Small intestine (tissue), 7 donors: ENCODE measurements at regions not wholly inside any gene's neighbourhood (a gene's known extent, or its start where the extent isn't known, plus 50 kb on each side); places are given as distances from the start of the nearest gene placed in this dataset.

Experiments
- DNase-seq, 2 donors: peaks; one replicate each; pipeline versions ENCODE4 v3.0.0 to v3.0.0-alpha.2; 2013
- FAIRE-seq: peaks from 2 replicates; lab custom pipeline; 2012; peaks lifted over from hg19 to GRCh38; lab: Jason Lieb, UNC
- H3K27ac ChIP-seq, 3 donors: one replicate each; pipeline ENCODE4 v1.5.1; 2013; ENCODE audit warnings: low read length in 2 of 3, mild to moderate bottlenecking in 2 of 3, control low read depth in 1 of 3, inconsistent platforms in 1 of 3, low read depth in 1 of 3, moderate library complexity in 1 of 3
- H3K27me3 ChIP-seq, 3 donors: one replicate each; pipeline ENCODE4 v1.6.1; 2013; ENCODE audit warnings: low read length in 3 of 3, inconsistent platforms in 1 of 3; ENCODE audit not compliant: control insufficient read depth in 3 of 3, insufficient read depth in 3 of 3
- H3K36me3 ChIP-seq, 3 donors: one replicate each; pipeline ENCODE4 v1.6.1; 2013; ENCODE audit warnings: low read length in 3 of 3, inconsistent platforms in 1 of 3, low read depth in 1 of 3, mild to moderate bottlenecking in 1 of 3, moderate library complexity in 1 of 3; ENCODE audit not compliant: control insufficient read depth in 3 of 3, insufficient read depth in 2 of 3
- H3K4me1 ChIP-seq, 3 donors: one replicate each; pipeline ENCODE4 v1.6.1; 2013; ENCODE audit warnings: low read length in 2 of 3, inconsistent platforms in 1 of 3, low read depth in 1 of 3, mild to moderate bottlenecking in 1 of 3, moderate library complexity in 1 of 3; ENCODE audit not compliant: control insufficient read depth in 3 of 3, insufficient read depth in 2 of 3
- H3K4me3 ChIP-seq, 3 donors: one replicate each; pipeline ENCODE4 v1.5.1; 2013; ENCODE audit warnings: low read length in 3 of 3, control low read depth in 1 of 3, inconsistent platforms in 1 of 3, low read depth in 1 of 3, mild to moderate bottlenecking in 1 of 3, moderate library complexity in 1 of 3
- H3K9me3 ChIP-seq, 2 donors: one replicate each; pipeline ENCODE4 v1.6.1; 2013; ENCODE audit warnings: low read depth in 1 of 2, low read length in 1 of 2; ENCODE audit not compliant: control insufficient read depth in 2 of 2, insufficient read depth in 1 of 2
- WGBS, 3 donors: extraction: QIAGEN DNeasy Blood & Tissue Kit; methylation state at CpG; one replicate each; pipeline ENCODE4 v1.1.7; 2013; 5-methylcytosine and 5-hydroxymethylcytosine counted together
- donor health status: healthy with polysubstance abuse.
- donor health status: control.
- donor health status: control.
- donor health status: Bipolar disorder and iron deficiency.
- donor health status: healthy.

DNA sequence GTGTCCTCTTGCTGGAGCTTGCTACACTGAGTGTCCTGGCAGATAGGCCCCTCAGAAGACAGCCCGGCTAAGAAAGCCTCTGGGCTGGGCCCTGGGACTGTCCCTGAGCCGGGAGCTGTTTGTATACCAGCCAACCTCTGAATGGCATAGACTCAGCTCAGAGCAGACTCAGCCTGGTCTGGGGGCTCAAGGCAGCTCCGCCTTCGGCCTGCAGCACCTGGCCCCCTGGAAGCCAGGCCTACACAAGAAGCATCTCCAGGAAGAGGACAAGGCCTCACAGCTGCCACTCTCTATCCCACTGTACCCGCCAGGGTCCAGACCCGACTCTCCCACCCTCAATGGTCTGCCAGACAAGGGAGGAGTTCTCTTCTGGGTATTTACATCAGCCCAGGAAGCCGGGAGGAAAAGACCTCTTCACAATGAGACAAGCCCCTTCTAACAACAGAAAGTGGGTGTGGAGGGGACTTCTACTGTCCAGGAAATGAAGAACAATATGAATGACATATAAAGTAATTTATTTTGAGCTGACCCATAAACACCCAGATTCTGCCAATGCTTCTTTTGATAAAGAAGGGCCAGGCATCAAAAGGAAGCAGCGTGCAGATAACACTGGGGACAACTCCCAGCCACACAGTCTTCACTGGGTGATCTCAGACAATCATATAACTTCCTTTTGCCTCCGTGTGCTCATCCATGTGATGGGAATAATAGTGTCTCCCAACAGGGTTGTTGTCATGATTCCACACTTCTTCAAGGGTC is 110.2 kb downstream of the TPRA1 start:
- FAIRE-seq = no peak
- H3K36me3 ChIP-seq = no peaks in the 10 kb centered on the region

DNA sequence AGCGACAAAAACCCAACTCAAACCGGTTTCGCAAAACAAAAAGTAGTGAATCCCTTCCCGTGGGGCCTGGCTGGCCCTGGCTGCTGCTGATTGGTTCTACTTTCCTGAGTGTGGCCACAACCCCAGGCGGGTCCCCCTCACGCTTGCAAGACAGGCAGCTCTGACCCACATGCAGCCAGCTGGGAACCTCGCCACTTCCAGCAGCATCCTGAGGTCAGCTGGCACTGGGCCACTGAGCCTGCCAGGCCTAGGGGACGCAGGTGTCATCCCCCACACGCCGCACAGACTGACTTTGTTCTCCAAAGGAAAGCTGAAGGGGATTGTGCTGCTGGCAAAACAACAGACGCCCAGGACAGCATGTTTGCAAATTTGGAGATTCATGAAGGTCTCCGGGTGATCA is 111.1 kb downstream of the TPRA1 start:
- H3K4me1 ChIP-seq = no peaks in the 10 kb centered on the region
- H3K27me3 ChIP-seq = no peaks in the 10 kb centered on the region
- no peaks in the 10 kb centered on the region for H3K9me3 ChIP-seq
- H3K36me3 ChIP-seq = no peaks in the 10 kb centered on the region
- no peak overlapping the region for H3K27ac ChIP-seq
- DNase-seq (no peak), FAIRE-seq (no peak)
- WGBS, 3 donors = 62 to 68% (median 65%) methylated on average over 12 of the region's 12 CpGs
- no peak overlapping the region for H3K4me3 ChIP-seq

More for the DNA sequence above, 110.2 kb downstream of the TPRA1 start:
- Histone ChIP-seq H3K4me1 (no peaks in the 10 kb centered on the region), H3K4me3 (no peak overlapping the region), H3K27me3 (no peaks in the 10 kb centered on the region), H3K9me3 (no peaks in the 10 kb centered on the region), H3K27ac (no peak overlapping the region)
- WGBS, 3 donors = 71 to 77% (median 72%) methylated on average over 9 of the region's 9 CpGs
- DNase-seq = no peak

DNA sequence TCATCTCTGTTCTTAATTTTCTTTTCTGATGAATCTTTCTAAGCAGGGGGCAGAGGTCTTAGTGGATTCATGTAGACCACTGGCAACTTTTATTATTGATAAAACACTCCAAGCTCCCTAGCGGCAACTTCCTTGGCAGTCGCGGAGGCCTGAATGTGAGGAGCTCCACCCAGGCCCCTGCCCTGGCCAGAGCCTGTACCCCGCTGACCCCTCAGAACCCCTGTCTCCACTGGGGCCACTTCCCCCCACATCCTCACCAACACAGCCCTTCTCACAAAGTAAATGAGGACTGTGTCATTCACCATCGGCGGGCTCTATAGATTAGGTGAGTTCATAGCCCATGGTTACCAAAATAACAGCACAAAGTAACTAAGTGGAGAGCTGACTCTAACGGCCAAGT is 111.6 kb downstream of the TPRA1 start:
- Histone ChIP-seq H3K27me3 (no peaks in the 10 kb centered on the region), H3K36me3 (no peaks in the 10 kb centered on the region), H3K9me3 (no peaks in the 10 kb centered on the region), H3K27ac (no peak overlapping the region), H3K4me1 (no peaks in the 10 kb centered on the region), H3K4me3 (no peak overlapping the region)
- DNase-seq (no peak), FAIRE-seq (no peak)
- WGBS, 3 donors = 82 to 89% (median 82%) methylated on average over 7 of the region's 7 CpGs

DNA sequence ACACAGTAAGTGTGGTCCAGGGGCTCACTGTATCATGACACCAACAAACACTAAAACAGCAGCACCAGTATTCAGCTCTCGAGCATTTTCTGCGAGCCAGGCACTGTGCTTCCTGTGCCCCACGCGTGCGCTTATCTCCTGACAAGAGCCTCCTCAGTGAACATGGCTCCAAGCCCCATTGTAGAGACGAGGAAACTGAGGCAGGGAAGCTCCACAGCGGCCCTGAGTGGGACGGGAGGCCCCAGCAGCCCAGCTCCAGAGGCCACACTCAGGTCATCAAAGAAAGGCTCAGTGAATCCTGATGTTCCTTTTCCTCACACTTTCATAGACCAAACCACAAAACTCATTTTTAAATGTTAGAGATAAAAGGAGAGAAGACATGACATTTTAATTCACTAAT is 113.1 kb downstream of the TPRA1 start:
- no peak for DNase-seq
- H3K4me1 ChIP-seq = peaks cover 0 to 6% (median 0%) of the 10 kb centered on the region in 3 donors
- H3K27ac ChIP-seq = no peak overlapping the region
- H3K9me3 ChIP-seq = no peaks in the 10 kb centered on the region
- no peak overlapping the region for H3K4me3 ChIP-seq
- no peaks in the 10 kb centered on the region for H3K36me3 ChIP-seq
- 71 to 81% (median 77%) methylated on average over 8 of the region's 8 CpGs for WGBS, 3 donors
- H3K27me3 ChIP-seq = no peaks in the 10 kb centered on the region
- FAIRE-seq = no peak

DNA sequence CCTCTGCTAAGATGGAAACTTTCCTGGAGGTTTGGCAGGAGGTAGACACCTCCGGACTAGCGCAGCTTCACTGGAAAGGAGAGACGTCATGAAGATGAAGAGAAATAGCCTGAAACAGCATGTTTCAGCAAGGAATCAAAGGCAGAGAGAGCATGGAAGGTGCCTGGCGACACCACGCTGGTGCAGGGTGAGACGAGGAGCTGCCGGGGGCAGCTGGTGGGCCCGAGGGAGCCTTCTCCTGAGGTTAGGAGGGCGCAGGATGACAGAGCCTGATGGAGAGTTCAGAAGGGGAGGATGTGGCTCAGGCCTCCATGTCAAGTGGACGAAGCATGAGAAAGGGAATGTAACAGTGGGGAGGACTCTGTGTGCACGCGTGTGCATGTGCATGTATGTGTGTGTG is 113.6 kb downstream of the TPRA1 start:
- Histone ChIP-seq H3K27ac (no peak overlapping the region), H3K9me3 (no peaks in the 10 kb centered on the region), H3K4me3 (no peak overlapping the region), H3K36me3 (no peaks in the 10 kb centered on the region), H3K27me3 (no peaks in the 10 kb centered on the region), H3K4me1 (peaks cover 0 to 6% (median 0%) of the 10 kb centered on the region in 3 donors)
- FAIRE-seq = no peak
- DNase-seq = no peak
- 78 to 81% (median 80%) methylated on average over 12 of the region's 12 CpGs for WGBS, 3 donors

DNA sequence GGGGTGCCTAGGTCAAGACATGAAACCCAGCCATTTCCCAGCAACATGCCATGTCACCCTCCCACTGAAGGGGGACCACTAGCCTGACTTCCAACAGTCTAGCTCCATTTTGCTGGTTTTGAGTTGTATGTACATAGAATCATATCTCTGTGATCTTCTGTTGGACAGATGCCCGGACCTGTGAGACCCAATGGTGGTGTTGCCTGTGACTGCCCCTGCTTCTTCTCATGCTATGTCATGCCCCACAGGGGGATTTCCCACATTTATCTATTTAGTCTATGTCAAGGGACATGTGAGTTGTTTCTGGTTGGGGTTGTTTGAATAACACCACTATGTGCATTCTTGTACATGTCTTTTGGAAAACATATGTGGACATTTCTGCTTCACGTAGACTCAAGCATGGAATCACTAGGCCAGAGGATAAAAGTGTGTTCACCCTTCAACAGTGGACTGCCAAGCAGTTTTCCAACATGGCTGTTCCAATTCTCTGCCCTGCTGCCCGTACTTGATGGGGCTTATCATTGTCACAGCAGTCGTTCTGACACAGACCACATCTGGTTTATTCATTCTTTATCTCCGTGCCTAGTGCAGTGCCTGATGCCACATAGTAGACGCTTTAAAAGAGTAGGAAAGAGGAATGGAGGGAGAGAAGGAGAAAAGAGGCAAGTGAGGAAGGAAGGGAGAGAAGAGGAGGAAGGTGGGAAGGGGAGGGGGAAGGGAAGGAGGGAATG is 114.4 kb downstream of the TPRA1 start:
- H3K4me1 ChIP-seq = peaks cover 0 to 6% (median 0%) of the 10 kb centered on the region in 3 donors
- DNase-seq (no peak), FAIRE-seq (no peak)
- WGBS, 3 donors = 79 to 84% (median 80%) methylated on average over 6 of the region's 6 CpGs
- H3K9me3 ChIP-seq = no peaks in the 10 kb centered on the region
- H3K4me3 ChIP-seq = no peak overlapping the region
- no peak overlapping the region for H3K27ac ChIP-seq
- no peaks in the 10 kb centered on the region for H3K36me3 ChIP-seq
- no peaks in the 10 kb centered on the region for H3K27me3 ChIP-seq

DNA sequence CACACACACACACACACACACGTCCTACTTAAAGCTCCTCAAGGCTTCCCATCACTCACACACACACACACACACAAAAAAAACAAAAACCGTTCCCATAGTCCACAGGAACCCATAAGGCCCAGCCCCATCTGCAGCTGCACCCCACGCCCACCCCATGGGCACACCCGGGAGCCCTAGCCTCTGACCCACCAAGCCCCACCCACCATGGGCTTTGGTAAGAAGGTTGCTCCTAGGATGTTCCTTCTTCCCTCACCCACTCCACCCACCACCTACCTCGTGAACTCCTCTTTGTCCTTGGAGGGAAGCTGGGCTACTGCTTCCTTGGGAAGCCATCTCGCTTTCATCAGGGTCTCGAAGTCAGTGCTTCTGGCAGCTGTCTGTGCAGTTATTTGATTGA is 115.1 kb downstream of the TPRA1 start:
- no peak for DNase-seq
- WGBS, 3 donors = 61 to 70% (median 65%) methylated on average over 7 of the region's 7 CpGs

DNA sequence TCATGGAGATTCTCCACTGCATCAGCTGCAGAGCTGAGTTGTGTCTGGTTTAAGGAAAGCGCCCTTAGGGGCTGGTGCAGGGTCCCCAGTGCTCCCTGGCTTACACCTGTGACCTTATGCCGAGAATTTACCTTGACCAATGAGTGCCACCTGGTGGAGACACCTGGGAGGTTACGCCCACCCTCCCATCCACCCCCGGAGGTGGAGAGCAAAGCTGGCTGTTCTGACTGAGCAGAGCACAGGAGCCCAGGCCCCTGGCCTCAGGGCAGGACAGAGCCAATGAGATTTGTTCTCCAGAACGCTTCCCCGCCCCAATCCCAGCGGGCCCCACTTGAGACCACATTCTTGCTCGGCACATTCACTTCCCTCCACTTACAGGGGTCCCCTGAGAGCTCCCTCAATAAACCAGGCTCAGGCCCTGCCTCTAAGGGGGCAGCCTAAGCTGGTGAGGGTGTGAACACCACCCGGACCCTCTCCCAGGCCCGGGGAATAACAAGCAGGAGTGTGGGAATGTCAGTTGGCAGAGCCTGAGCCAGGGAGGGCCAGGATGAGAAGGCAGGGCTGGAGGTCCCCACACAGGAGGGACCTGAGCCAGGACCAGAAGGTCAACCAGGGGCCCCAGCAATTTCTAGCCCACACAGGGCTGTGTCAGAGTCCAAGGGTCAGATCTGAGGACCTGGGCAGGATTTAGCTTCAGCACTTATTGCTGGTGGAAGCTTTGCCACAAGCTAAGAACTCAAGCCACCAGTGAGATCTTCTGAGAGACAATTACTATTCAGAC is 117.1 kb downstream of the TPRA1 start:
- 47 to 61% (median 47%) methylated on average over 10 of the region's 10 CpGs for whole genome bisulfite sequencing, 3 donors
- Histone ChIP-seq H3K27ac (peak overlapping the region in 1 of 3 donors; percentile 51), H3K27me3 (no peaks in the 10 kb centered on the region), H3K4me1 (peaks cover 0 to 6% (median 0%) of the 10 kb centered on the region in 3 donors), H3K36me3 (no peaks in the 10 kb centered on the region), H3K9me3 (peaks cover 0 to 3% of the 10 kb centered on the region in 2 donors), H3K4me3 (no peak overlapping the region)
- peak; percentile 22 to 70 for DNase-seq
- FAIRE-seq = no peak

More for the DNA sequence above, 115.1 kb downstream of the TPRA1 start:
- Histone ChIP-seq H3K27me3 (no peaks in the 10 kb centered on the region), H3K36me3 (no peaks in the 10 kb centered on the region), H3K4me3 (no peak overlapping the region), H3K9me3 (no peaks in the 10 kb centered on the region), H3K4me1 (peaks cover 0 to 6% (median 0%) of the 10 kb centered on the region in 3 donors), H3K27ac (no peak overlapping the region)
- FAIRE-seq = no peak
